ENCODE measurements at regions not wholly inside any gene's neighbourhood (a gene's known extent, or its start where the extent isn't known, plus 50 kb on each side); places are given as distances from the start of the nearest gene placed in this dataset.

DNA sequence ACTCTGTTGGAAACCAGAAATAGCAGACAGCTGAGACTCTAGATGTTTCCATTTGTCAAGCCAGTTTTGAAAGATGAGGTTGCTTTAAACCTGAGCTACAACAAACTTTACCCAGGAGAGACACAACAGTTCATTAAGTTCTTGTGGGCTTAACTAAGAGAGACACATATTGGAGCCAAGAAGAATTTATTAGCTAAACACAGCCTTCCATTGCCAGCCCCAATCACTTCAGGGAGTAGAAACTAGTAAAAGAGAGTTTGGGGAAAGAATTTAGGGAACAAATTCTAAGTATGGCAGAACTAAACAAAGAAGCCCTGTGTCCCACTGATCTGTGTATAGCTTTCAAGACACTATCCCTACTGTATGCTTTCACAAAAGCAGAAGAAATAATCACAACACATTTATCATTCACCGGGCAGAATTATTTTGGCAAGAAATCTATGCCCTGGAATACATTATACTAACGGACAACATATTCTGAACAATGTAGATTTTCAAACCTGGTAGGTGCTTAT lies 87.3 kb upstream of the KAZN start:
- TF ChIP-seq CREB1 (IDR thresholded peaks at IDR 0.05; ENCODE audit: low read depth) (no peak), EP300 (IDR thresholded peaks at IDR 0.05; ENCODE audit: borderline replicate concordance) (no peak), RAD21 (IDR thresholded peaks at IDR 0.05; ENCODE audit: low read depth) (no peak), NFIC (IDR thresholded peaks at IDR 0.05) (no peak), MAX (IDR thresholded peaks at IDR 0.05) (no peak), YY1 (IDR thresholded peaks at IDR 0.05; ENCODE audit: low read depth) (no peak), EGR1 (IDR thresholded peaks at IDR 0.05) (no peak), ZBTB7A (IDR thresholded peaks at IDR 0.05; ENCODE audit: low read depth) (no peak), TEAD4 (IDR thresholded peaks at IDR 0.05) (no peak), FOXM1 (IDR thresholded peaks at IDR 0.05; ENCODE audit: borderline replicate concordance, low read depth) (no peak), CEBPB (IDR thresholded peaks at IDR 0.05) (no peak)
- TF ChIP-seq, protein P1, sequence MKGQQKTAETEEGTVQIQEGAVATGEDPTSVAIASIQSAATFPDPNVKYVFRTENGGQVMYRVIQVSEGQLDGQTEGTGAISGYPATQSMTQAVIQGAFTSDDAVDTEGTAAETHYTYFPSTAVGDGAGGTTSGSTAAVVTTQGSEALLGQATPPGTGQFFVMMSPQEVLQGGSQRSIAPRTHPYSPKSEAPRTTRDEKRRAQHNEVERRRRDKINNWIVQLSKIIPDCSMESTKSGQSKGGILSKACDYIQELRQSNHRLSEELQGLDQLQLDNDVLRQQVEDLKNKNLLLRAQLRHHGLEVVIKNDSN (IDR thresholded peaks at IDR 0.05): no peak

GRCh38 chr1:14511796-14512585 lies 86.5 kb upstream of the KAZN start:
- no peak for TF ChIP-seq CREB1 (IDR thresholded peaks at IDR 0.05; ENCODE audit: low read depth)
- no peak for TF ChIP-seq TAF1 (IDR thresholded peaks at IDR 0.05; ENCODE audit: low read depth)
- TF ChIP-seq TEAD4 (IDR thresholded peaks at IDR 0.05): no peak
- TF ChIP-seq EGR1 (IDR thresholded peaks at IDR 0.05): no peak
- no peak for TF ChIP-seq MAX (IDR thresholded peaks at IDR 0.05)
- no peak for TF ChIP-seq EP300 (IDR thresholded peaks at IDR 0.05; ENCODE audit: borderline replicate concordance)
- TF ChIP-seq NFIC (IDR thresholded peaks at IDR 0.05): no peak
- TF ChIP-seq RAD21 (IDR thresholded peaks at IDR 0.05; ENCODE audit: low read depth): no peak
- TF ChIP-seq FOXM1 (IDR thresholded peaks at IDR 0.05; ENCODE audit: borderline replicate concordance, low read depth): no peak
- no peak for TF ChIP-seq REST (IDR thresholded peaks at IDR 0.05; ENCODE audit: low read depth)
- TF ChIP-seq YY1 (IDR thresholded peaks at IDR 0.05; ENCODE audit: low read depth): no peak
- TF ChIP-seq, protein P1 (IDR thresholded peaks at IDR 0.05): no peak
- no peak for TF ChIP-seq CEBPB (IDR thresholded peaks at IDR 0.05)
- TF ChIP-seq ZBTB7A (IDR thresholded peaks at IDR 0.05; ENCODE audit: low read depth): no peak

DNA sequence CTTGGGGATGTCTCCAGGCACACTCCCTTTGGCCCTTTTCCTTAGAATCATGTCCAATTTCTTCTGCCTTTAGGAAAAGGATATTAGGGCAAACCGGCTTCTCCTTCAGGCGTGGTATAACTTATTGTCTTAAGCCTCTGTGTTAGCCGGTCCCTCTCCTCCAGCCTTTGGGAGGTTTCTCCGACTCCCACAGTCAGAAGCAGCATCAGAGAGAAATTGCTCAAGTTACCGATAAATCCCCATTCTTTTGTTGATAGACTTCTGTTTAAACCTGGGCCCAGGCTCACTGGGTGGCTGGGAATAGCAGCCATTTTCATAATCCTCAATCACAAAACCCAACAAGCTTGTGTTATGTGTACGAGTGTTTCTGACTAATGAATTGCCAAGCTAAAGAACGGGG lies 85.4 kb upstream of the KAZN start:
- TF ChIP-seq NFIC (IDR thresholded peaks at IDR 0.05) (no peak), FOXM1 (IDR thresholded peaks at IDR 0.05; ENCODE audit: borderline replicate concordance, low read depth) (no peak), EP300 (IDR thresholded peaks at IDR 0.05; ENCODE audit: borderline replicate concordance) (no peak), TEAD4 (IDR thresholded peaks at IDR 0.05) (no peak), CEBPB (IDR thresholded peaks at IDR 0.05) (no peak), REST (IDR thresholded peaks at IDR 0.05; ENCODE audit: low read depth) (no peak), TAF1 (IDR thresholded peaks at IDR 0.05; ENCODE audit: low read depth) (no peak), MAX (IDR thresholded peaks at IDR 0.05) (no peak), EGR1 (IDR thresholded peaks at IDR 0.05) (no peak), TCF12 (IDR thresholded peaks at IDR 0.05; ENCODE audit: low read depth) (no peak)
- TF ChIP-seq, protein P1 (IDR thresholded peaks at IDR 0.05): no peak

GRCh38 chr1:14514739-14515138 lies 83.7 kb upstream of the KAZN start:
- no peak for TF ChIP-seq REST (IDR thresholded peaks at IDR 0.05; ENCODE audit: low read depth)
- no peak for TF ChIP-seq ZBTB7A (IDR thresholded peaks at IDR 0.05; ENCODE audit: low read depth)
- no peak for TF ChIP-seq TCF12 (IDR thresholded peaks at IDR 0.05; ENCODE audit: low read depth)
- no peak for TF ChIP-seq RAD21 (IDR thresholded peaks at IDR 0.05; ENCODE audit: low read depth)
- no peak for TF ChIP-seq MAX (IDR thresholded peaks at IDR 0.05)
- TF ChIP-seq TEAD4 (IDR thresholded peaks at IDR 0.05): no peak
- TF ChIP-seq CREB1 (IDR thresholded peaks at IDR 0.05; ENCODE audit: low read depth): no peak
- no peak for TF ChIP-seq CEBPB (IDR thresholded peaks at IDR 0.05)
- no peak for TF ChIP-seq YY1 (IDR thresholded peaks at IDR 0.05; ENCODE audit: low read depth)
